HepG2 (cell line): ENCODE measurements at regions not wholly inside any gene's neighbourhood (a gene's known extent, or its start where the extent isn't known, plus 50 kb on each side); places are given as distances from the start of the nearest gene placed in this dataset.

Experiments
- ATAC-seq: fragments of 200-7000 bp; cut with Tn5 transposase; 3 replicates; pipeline ENCODE4 v1.9.1; 2020; ENCODE audit warnings: mild to moderate bottlenecking, moderate library complexity
- BruUV-seq: library from RNA; stranded (reverse); fragments of 400-500 nt; replicated peaks from 2 replicates; lab custom pipeline; 2021; lab: Mats Ljungman, UMichigan
- CTCF ChIA-PET: fragments of 300-600 bp; formaldehyde crosslinking; extraction: SDS; loops from one replicate; lab custom pipeline; 2021; ENCODE audit warnings: low total read pairs, inconsistent platforms, low intra/inter-chr PET ratio; lab: Yijun Ruan, JAX
- POLR2A ChIA-PET: fragments of 350-600 bp; sonication (Branson Sonifier 250); formaldehyde crosslinking; loops from one replicate; lab custom pipeline; 2020; ENCODE audit warnings: antibody characterized with exemption, inconsistent platforms; lab: Yijun Ruan, JAX
- DNase-seq: peaks from one replicate; pipeline ENCODE4 v3.0.0-alpha.2; 2015; ENCODE audit warnings: low spot score
- FAIRE-seq: peaks from 3 replicates; lab custom pipeline; 2011; peaks lifted over from hg19 to GRCh38; lab: Jason Lieb, UNC
- H2AFZ ChIP-seq: one replicate; pipeline ENCODE4 v1.6.1; 2011; ENCODE audit warnings: low read length, inconsistent platforms
- H3K27ac ChIP-seq: fragments of 300-600 bp; 3 replicates; pipeline ENCODE4 v1.8.0; 2011; ENCODE audit warnings: mixed run types, mild to moderate bottlenecking, mixed read lengths, low read length, inconsistent platforms; ENCODE audit not compliant: insufficient read depth; ENCODE audit errors: extremely low read length
- H3K27me3 ChIP-seq, 2 experiments: fragments of 200-600 bp in 1 of 2; 2 replicates in 1 of 2; 3 replicates in 1 of 2; pipeline versions ENCODE4 v1.6.0 to v1.8.0; 2011; ENCODE audit warnings: low read length in 2 of 2, mild to moderate bottlenecking in 2 of 2, moderate library complexity in 2 of 2, inconsistent platforms in 1 of 2; ENCODE audit not compliant: insufficient read depth in 2 of 2, control insufficient read depth in 1 of 2
- H3K36me3 ChIP-seq, 2 experiments: fragments of 200-600 bp in 1 of 2; replicated peaks in 1 of 2; 2 replicates in 1 of 2; 3 replicates in 1 of 2; pipeline versions ENCODE4 v1.5.1 to v1.8.0; 2011; ENCODE audit warnings: low read length in 2 of 2, inconsistent platforms in 1 of 2; ENCODE audit not compliant: insufficient read depth in 2 of 2, control insufficient read depth in 1 of 2
- H3K4me1 ChIP-seq: 2 replicates; pipeline ENCODE4 v1.5.1; 2012; ENCODE audit warnings: low read length, inconsistent platforms; ENCODE audit not compliant: insufficient read depth
- H3K4me2 ChIP-seq: 2 replicates; pipeline ENCODE4 v1.6.0; 2011; ENCODE audit warnings: low read depth, low read length, inconsistent platforms
- H3K4me3 ChIP-seq, 3 experiments: fragments of 200-600 bp in 1 of 3; sonication (generic), shearing (Covaris generic) in 1 of 3; replicated peaks in 1 of 3; 2 replicates each; pipeline ENCODE4 v1.5.1; 2011 to 2016; ENCODE audit warnings: low read length in 3 of 3, inconsistent platforms in 2 of 3, low read depth in 2 of 3, mild to moderate bottlenecking in 2 of 3, control low read depth in 1 of 3, mixed read lengths in 1 of 3; ENCODE audit not compliant: insufficient read depth in 1 of 3
- H3K79me2 ChIP-seq: one replicate; pipeline ENCODE4 v1.6.1; 2011; ENCODE audit warnings: low read length, inconsistent platforms; ENCODE audit not compliant: insufficient read depth
- H3K9ac ChIP-seq: 2 replicates; pipeline ENCODE4 v1.6.0; 2011; ENCODE audit warnings: mild to moderate bottlenecking, low read depth, low read length, inconsistent platforms; ENCODE audit not compliant: insufficient read depth
- H3K9me3 ChIP-seq: 2 replicates; pipeline ENCODE4 v1.5.1; 2012; ENCODE audit warnings: mild to moderate bottlenecking, low read length
- H4K20me1 ChIP-seq: 2 replicates; pipeline ENCODE4 v1.6.0; 2011; ENCODE audit warnings: inconsistent platforms, mild to moderate bottlenecking, low read length, moderate library complexity; ENCODE audit not compliant: insufficient read depth
- DRAP1 ChIP-seq: IDR thresholded peaks from 2 replicates; pipeline ENCODE4 v1.6.1; 2016; ENCODE audit warnings: missing genetic modification reagents, missing compliant biosample characterization
- ELF1 ChIP-seq: sonication (generic); formaldehyde crosslinking; IDR thresholded peaks from 2 replicates; pipeline ENCODE4 v1.4.0; 2020; ENCODE audit warnings: missing genetic modification reagents
- ETS1 ChIP-seq: sonication (generic); formaldehyde crosslinking; IDR thresholded peaks from 2 replicates; pipeline ENCODE4 v1.4.0; 2020; ENCODE audit warnings: missing genetic modification reagents
- GPBP1L1 ChIP-seq: sonication (generic); formaldehyde crosslinking; IDR thresholded peaks from 2 replicates; pipeline ENCODE4 v1.5.0; 2020; ENCODE audit warnings: mild to moderate bottlenecking, missing genetic modification reagents
- KLF6 ChIP-seq: IDR thresholded peaks from 2 replicates; pipeline ENCODE4 v1.8.0; 2016; ENCODE audit warnings: missing biosample characterization, missing genetic modification reagents
- MXD4 ChIP-seq: IDR thresholded peaks from 2 replicates; pipeline ENCODE4 v1.6.1; 2016; ENCODE audit warnings: mild to moderate bottlenecking, missing biosample characterization, missing genetic modification reagents
- NFE2L1 ChIP-seq: sonication (generic); formaldehyde crosslinking; IDR thresholded peaks from 2 replicates; pipeline ENCODE4 v1.4.0; 2020; ENCODE audit warnings: missing genetic modification reagents, mild to moderate bottlenecking, borderline replicate concordance
- NRL ChIP-seq: sonication (generic); formaldehyde crosslinking; IDR thresholded peaks from 2 replicates; pipeline ENCODE4 v1.5.0; 2020; ENCODE audit warnings: missing genetic modification reagents, mild to moderate bottlenecking, moderate library complexity, borderline replicate concordance
- ONECUT2 ChIP-seq: sonication (generic); formaldehyde crosslinking; IDR thresholded peaks from 2 replicates; pipeline ENCODE4 v1.4.0; 2020; ENCODE audit warnings: missing genetic modification reagents
- ZFP1 ChIP-seq: IDR thresholded peaks from 2 replicates; pipeline ENCODE4 v1.6.1; 2016
- ZMYM4 ChIP-seq: sonication (generic); formaldehyde crosslinking; IDR thresholded peaks from 2 replicates; pipeline ENCODE4 v1.8.1; 2023; ENCODE audit warnings: mild to moderate bottlenecking, missing genetic modification reagents
- ZNF232 ChIP-seq: sonication (generic); formaldehyde crosslinking; IDR thresholded peaks from 2 replicates; pipeline ENCODE4 v1.4.0; 2020; ENCODE audit warnings: missing genetic modification reagents, borderline replicate concordance
- ZNF264 ChIP-seq: sonication (generic); formaldehyde crosslinking; IDR thresholded peaks from 2 replicates; pipeline ENCODE4 v1.4.0; 2020; ENCODE audit warnings: missing genetic modification reagents
- ZNF543 ChIP-seq: sonication (generic); formaldehyde crosslinking; IDR thresholded peaks from 2 replicates; pipeline ENCODE4 v1.4.0; 2020; ENCODE audit warnings: mild to moderate bottlenecking, missing genetic modification reagents
- ZNF597 ChIP-seq: sonication (generic); formaldehyde crosslinking; IDR thresholded peaks from 2 replicates; pipeline ENCODE4 v1.5.0; 2020; ENCODE audit warnings: missing genetic modification reagents
- ZNF660 ChIP-seq: sonication (generic); formaldehyde crosslinking; IDR thresholded peaks from 2 replicates; pipeline ENCODE4 v1.5.1; 2020; ENCODE audit warnings: mild to moderate bottlenecking, low read depth, missing genetic modification reagents, borderline replicate concordance
- WGBS: methylation state at CpG from one replicate; pipeline ENCODE4 v1.1.6; 2017; ENCODE audit warnings: low lambda C conversion rate; 5-methylcytosine and 5-hydroxymethylcytosine counted together
- in situ Hi-C: cut with HindIII; loops from 2 replicates; pipeline ENCODE4 v1.10.0; 2017; ENCODE audit warnings: low pct_unique_long_range_greater_than_20kb; ENCODE audit not compliant: extremely low pct_ligation_motif_present
- intact Hi-C: fragments of 100-400 bp; cut with micrococcal nuclease; formaldehyde crosslinking; loops from one replicate; pipeline ENCODE4 v1.10.0; 2022; ENCODE audit not compliant: unreplicated experiment

- no peaks in the 10 kb centered on the region for H3K79me2 ChIP-seq
- no peaks in the 10 kb centered on the region for H3K36me3 ChIP-seq
- DNase-seq: no peak
- H3K4me1 ChIP-seq: no peaks in the 10 kb centered on the region
- BruUV-seq: no TSS peak
- ATAC-seq: no peak
- in situ Hi-C loops: no loop called here
- FAIRE-seq: no peak
- no peak overlapping the region for H2AFZ ChIP-seq
- no peak overlapping the region for H3K4me3 ChIP-seq
- H4K20me1 ChIP-seq: no peaks in the 10 kb centered on the region
- H3K27me3 ChIP-seq: no peaks in the 10 kb centered on the region
- CTCF ChIA-PET: no interaction called here
- no peak overlapping the region for H3K4me2 ChIP-seq
- no peaks in the 10 kb centered on the region for H3K9me3 ChIP-seq
- no peak overlapping the region for H3K9ac ChIP-seq
- H3K27ac ChIP-seq: no peak overlapping the region
- TF ChIP-seq ONECUT2 (CRISPR knock-in tag) (no peak), ZNF543 (CRISPR knock-in tag) (no peak), MXD4 (CRISPR knock-in tag) (no peak), NFE2L1 (CRISPR knock-in tag) (no peak), GPBP1L1 (no peak)
- intact Hi-C loops: no loop called here
- POLR2A ChIA-PET: no interaction called here
Observed at GRCh38 chr13:82976499-82976898, 905.8 kb downstream of the SLITRK1 start.

- no peak for DNase-seq
- Histone ChIP-seq H3K36me3 (no peaks in the 10 kb centered on the region), H3K27me3 (no peaks in the 10 kb centered on the region), H3K79me2 (no peaks in the 10 kb centered on the region), H3K4me1 (no peaks in the 10 kb centered on the region), H2AFZ (no peak overlapping the region), H3K9ac (no peak overlapping the region), H3K27ac (no peak overlapping the region), H3K4me3 (no peak overlapping the region), H4K20me1 (no peaks in the 10 kb centered on the region), H3K9me3 (no peaks in the 10 kb centered on the region; the same call in 1 of the 2 replicates), H3K4me2 (no peak overlapping the region)
- ATAC-seq: no peak
- intact Hi-C loops: no loop called here
- in situ Hi-C loops: no loop called here
- TF ChIP-seq ZNF597 (CRISPR knock-in tag) (no peak), ZNF660 (CRISPR knock-in tag) (no peak), ZNF264 (CRISPR knock-in tag) (no peak), ELF1 (no peak), ZFP1 (CRISPR knock-in tag) (no peak), ETS1 (CRISPR knock-in tag) (no peak), ZMYM4 (CRISPR knock-in tag) (no peak), ZNF232 (no peak), DRAP1 (no peak), KLF6 (no peak), NRL (CRISPR knock-in tag) (no peak)
- ChIA-PET CTCF (no interaction called here), POLR2A (no interaction called here)
- 17% methylated on average over 7 of the region's 7 CpGs for WGBS
- FAIRE-seq: no peak
- BruUV-seq: no TSS peak
Observed at GRCh38 chr13:82963226-82964099, 918.8 kb downstream of the SLITRK1 start.
